ENCODE measurements at regions not wholly inside any gene's neighbourhood (a gene's known extent, or its start where the extent isn't known, plus 50 kb on each side); places are given as distances from the start of the nearest gene placed in this dataset.
"Not testable (repeated sequence)": the region's sequence is repeated elsewhere in the genome, so short reads cannot be mapped to it uniquely, and the experiment has no call there.

- TF ChIP-seq CTCF (IDR thresholded peaks at IDR 0.05) (no peak), EP300 (IDR thresholded peaks at IDR 0.05) (peak in 1 of 2 donors; percentile 47)
- Histone ChIP-seq H3K36me3 (no peaks in the 10 kb centered on the region), H3K4me1 (peaks cover 0 to 12% (median 4%) of the 10 kb centered on the region in 4 donors), H3K27ac (no peak overlapping the region), H3K27me3 (no peaks in the 10 kb centered on the region), H3K9me3 (no peaks in the 10 kb centered on the region), H3K4me3 (peak overlapping the region in 1 of 4 donors; percentile 22)
- 11 to 29% methylated on average over 14 of the region's 14 CpGs for WGBS, 2 donors
- peak; percentile 55 to 59 for DNase-seq (ENCODE audit: low spot score in 2 of 2)
Observed at GRCh38 chr3:193816656-193817311, 223.8 kb downstream of the OPA1 start.

GRCh38 chr3:193819117-193820010 is 226.4 kb downstream of the OPA1 start:
- H3K4me1 ChIP-seq: peaks cover 0 to 12% (median 4%) of the 10 kb centered on the region in 4 donors
- no peak overlapping the region for H3K27ac ChIP-seq
- H3K9me3 ChIP-seq: no peaks in the 10 kb centered on the region
- DNase-seq (ENCODE audit: low spot score in 2 of 2): no peak
- H3K27me3 ChIP-seq: no peaks in the 10 kb centered on the region
- 90 to 91% methylated on average over 16 of the region's 16 CpGs for WGBS, 2 donors
- H3K36me3 ChIP-seq: no peaks in the 10 kb centered on the region
- no peak overlapping the region for H3K4me3 ChIP-seq
- TF ChIP-seq EP300 (IDR thresholded peaks at IDR 0.05): no peak
- TF ChIP-seq CTCF (IDR thresholded peaks at IDR 0.05): no peak

GRCh38 chr3:193821151-193821668 is 228.2 kb downstream of the OPA1 start:
- no peak overlapping the region for H3K4me3 ChIP-seq
- H3K4me1 ChIP-seq: peaks cover 0 to 15% (median 4%) of the 10 kb centered on the region in 4 donors
- TF ChIP-seq EP300 (IDR thresholded peaks at IDR 0.05) (no peak), POLR2A (IDR thresholded peaks at IDR 0.05) (no peak), CTCF (IDR thresholded peaks at IDR 0.05) (no peak)
- no peaks in the 10 kb centered on the region for H3K27me3 ChIP-seq
- no peaks in the 10 kb centered on the region for H3K36me3 ChIP-seq
- 68 to 75% methylated on average over 2 of the region's 2 CpGs for WGBS, 2 donors
- no peak overlapping the region for H3K27ac ChIP-seq
- H3K9me3 ChIP-seq: no peaks in the 10 kb centered on the region
- DNase-seq (ENCODE audit: low spot score in 2 of 2): no peak

GRCh38 chr3:193822492-193823212 is 229.6 kb downstream of the OPA1 start:
- H3K4me1 ChIP-seq: peaks cover 0 to 12% (median 0%) of the 10 kb centered on the region in 4 donors
- no peak overlapping the region for H3K27ac ChIP-seq
- H3K27me3 ChIP-seq: no peaks in the 10 kb centered on the region
- WGBS, 2 donors: 72 to 75% methylated on average over 3 of the region's 3 CpGs
- TF ChIP-seq CTCF (IDR thresholded peaks at IDR 0.05) (no peak), POLR2A (IDR thresholded peaks at IDR 0.05) (no peak), EP300 (IDR thresholded peaks at IDR 0.05) (no peak)
- DNase-seq (ENCODE audit: low spot score in 2 of 2): no peak
- no peaks in the 10 kb centered on the region for H3K36me3 ChIP-seq
- no peaks in the 10 kb centered on the region for H3K9me3 ChIP-seq
- no peak overlapping the region for H3K4me3 ChIP-seq

GRCh38 chr3:193823213-193823605 is 230.2 kb downstream of the OPA1 start:
- H3K27me3 ChIP-seq: not testable (repeated sequence)
- 79 to 85% methylated on average over 3 of the region's 3 CpGs for WGBS, 2 donors

More at GRCh38 chr3:193823213-193823605, 230.2 kb downstream of the OPA1 start:
- H3K4me3 ChIP-seq; H3K9me3 ChIP-seq; H3K36me3 ChIP-seq; DNase-seq (ENCODE audit: low spot score in 2 of 2); H3K27ac ChIP-seq: not testable (repeated sequence)
- peaks cover 0 to 12% (median 0%) of the 10 kb centered on the region in 4 donors for H3K4me1 ChIP-seq
